Uterus (tissue), 2 donors: ENCODE measurements at regions not wholly inside any gene's neighbourhood (a gene's known extent, or its start where the extent isn't known, plus 50 kb on each side); places are given as distances from the start of the nearest gene placed in this dataset.

ENCODE experiments used
- CTCF ChIP-seq, 4 experiments: fragments of 200-600 bp in 2 of 4; fragments of 450-650 bp in 2 of 4; sonication (generic) in 2 of 4; IDR thresholded peaks; one replicate each; pipeline ENCODE4 v1.5.1; 2016 to 2019; ENCODE audit warnings: antibody characterized with exemption in 4 of 4, mild to moderate bottlenecking in 2 of 4, moderate library complexity in 1 of 4
- POLR2A ChIP-seq, 2 donors: fragments of 450-650 bp; IDR thresholded peaks; one replicate each; pipeline ENCODE4 v1.6.1; 2016; ENCODE audit warnings: antibody characterized with exemption in 2 of 2, mild to moderate bottlenecking in 1 of 2, moderate library complexity in 1 of 2

- TF ChIP-seq CTCF (IDR thresholded peaks at IDR 0.05) (no peak), POLR2A (IDR thresholded peaks at IDR 0.05) (no peak)
These were observed 696.2 kb upstream of the SLITRK5 start for GRCh38 chr13:86974995-86975328.
